Endothelial cell of umbilical vein (primary cell): ENCODE measurements at regions not wholly inside any gene's neighbourhood (a gene's known extent, or its start where the extent isn't known, plus 50 kb on each side); places are given as distances from the start of the nearest gene placed in this dataset.

ENCODE experiments used
- BruUV-seq: library from RNA; stranded (reverse); fragments of 400-500 nt; replicated peaks from 2 replicates; lab custom pipeline; 2021; lab: Mats Ljungman, UMichigan
- CTCF ChIA-PET: fragments of 300-600, 350-600 bp; sonication (Branson Sonifier 250); formaldehyde crosslinking; loops from one replicate; lab custom pipeline; 2021; ENCODE audit warnings: antibody characterized with exemption, inconsistent platforms; lab: Charles Lee
- POLR2A ChIA-PET: fragments of 300-600, 350-600 bp; sonication (Branson Sonifier 250); formaldehyde crosslinking; loops from one replicate; lab custom pipeline; 2021; ENCODE audit warnings: antibody characterized with exemption, inconsistent platforms; lab: Charles Lee
- DNase-seq: peaks from one replicate; pipeline ENCODE4 v3.0.0-alpha.2; 2011; ENCODE audit warnings: low read depth, low spot score
- FAIRE-seq: peaks from 2 replicates; lab custom pipeline; 2011; peaks lifted over from hg19 to GRCh38; lab: Jason Lieb, UNC
- H2AFZ ChIP-seq: 2 replicates; pipeline ENCODE4 v1.6.0; 2012; ENCODE audit warnings: low read depth, low read length, control low read depth, inconsistent platforms
- H3K27ac ChIP-seq: 2 replicates; pipeline ENCODE4 v1.5.1; 2011; ENCODE audit warnings: low read depth, mild to moderate bottlenecking, control low read depth, low read length, moderate library complexity; ENCODE audit not compliant: insufficient read depth
- H3K27me3 ChIP-seq, 2 experiments: 2 replicates each; pipeline versions ENCODE4 v1.6.0 to v1.6.1; 2011; ENCODE audit warnings: low read length in 2 of 2, mixed read lengths in 1 of 2; ENCODE audit not compliant: control insufficient read depth in 2 of 2, insufficient read depth in 2 of 2
- H3K36me3 ChIP-seq, 2 experiments: 2 replicates in 1 of 2; 3 replicates in 1 of 2; pipeline ENCODE4 v1.5.1; 2011; ENCODE audit warnings: low read length in 2 of 2, mild to moderate bottlenecking in 1 of 2, moderate library complexity in 1 of 2; ENCODE audit not compliant: control insufficient read depth in 2 of 2, insufficient read depth in 2 of 2; ENCODE audit errors: extremely low read depth in 1 of 2
- H3K4me1 ChIP-seq: 3 replicates; pipeline ENCODE4 v1.5.1; 2011; ENCODE audit warnings: mild to moderate bottlenecking, low read length; ENCODE audit not compliant: control insufficient read depth, insufficient read depth; ENCODE audit errors: extremely low read depth
- H3K4me2 ChIP-seq: 2 replicates; pipeline ENCODE4 v1.6.1; 2011; ENCODE audit warnings: low read length, control low read depth, mixed read lengths; ENCODE audit not compliant: insufficient read depth
- H3K4me3 ChIP-seq, 3 experiments: fragments of 200-600 bp in 1 of 3; sonication (generic), shearing (Covaris generic) in 1 of 3; replicated peaks in 1 of 3; 2 replicates each; pipeline ENCODE4 v1.5.1; 2011 to 2016; ENCODE audit warnings: control low read depth in 3 of 3, low read length in 3 of 3, mild to moderate bottlenecking in 2 of 3, inconsistent platforms in 1 of 3, low read depth in 1 of 3, moderate library complexity in 1 of 3; ENCODE audit not compliant: insufficient read depth in 1 of 3
- H3K79me2 ChIP-seq: 2 replicates; pipeline ENCODE4 v1.6.0; 2012; ENCODE audit warnings: low read length, inconsistent platforms; ENCODE audit not compliant: control insufficient read depth, insufficient read depth
- H3K9ac ChIP-seq: replicated peaks from 2 replicates; pipeline ENCODE3; 2011; ENCODE audit warnings: low read length, control low read depth; ENCODE audit not compliant: insufficient read depth; ENCODE audit errors: extremely low read depth
- H3K9me1 ChIP-seq: replicated peaks from 3 replicates; pipeline ENCODE4 v1.6.0; 2011; ENCODE audit warnings: mild to moderate bottlenecking, low read length; ENCODE audit not compliant: control insufficient read depth, insufficient read depth; ENCODE audit errors: extremely low read depth
- H3K9me3 ChIP-seq: replicated peaks from 2 replicates; pipeline ENCODE4 v1.5.1; 2012; ENCODE audit warnings: low read length, inconsistent platforms; ENCODE audit not compliant: control insufficient read depth, insufficient read depth
- H4K20me1 ChIP-seq: replicated peaks from 2 replicates; pipeline ENCODE3; 2011; ENCODE audit warnings: mild to moderate bottlenecking, low read length; ENCODE audit not compliant: control insufficient read depth, insufficient read depth; ENCODE audit errors: extremely low read depth
- CTCF ChIP-seq, 2 donors: IDR thresholded peaks; 1 replicate in 1 of 2; 2 replicates in 1 of 2; pipeline ENCODE4 v1.5.1; 2011; ENCODE audit warnings: low read length in 2 of 2, mild to moderate bottlenecking in 2 of 2, moderate library complexity in 2 of 2, control low read depth in 1 of 2, inconsistent platforms in 1 of 2, low read depth in 1 of 2; ENCODE audit not compliant: insufficient read depth in 1 of 2; ENCODE audit errors: extremely low read depth in 1 of 2
- FOS ChIP-seq: IDR thresholded peaks from 2 replicates; pipeline ENCODE4 v1.6.1; 2011; ENCODE audit warnings: mild to moderate bottlenecking, low read length, moderate library complexity, borderline replicate concordance; ENCODE audit not compliant: insufficient read depth
- GATA2 ChIP-seq: IDR thresholded peaks from 2 replicates; pipeline ENCODE4 v1.7.0; 2011; ENCODE audit warnings: low read depth, mild to moderate bottlenecking, moderate library complexity, mixed read lengths, low read length; ENCODE audit not compliant: insufficient read length, insufficient read depth
- POLR2A ChIP-seq: IDR thresholded peaks from 2 replicates; pipeline ENCODE4 v1.6.1; 2012; ENCODE audit warnings: low read depth, mild to moderate bottlenecking, control low read depth, low read length
- dilution Hi-C: fragments of 300-500 bp; cut with MboI; formaldehyde crosslinking; loops from one replicate; pipeline ENCODE4 v1.15.0; 2019; ENCODE audit warnings: low sequenced_read_pairs; ENCODE audit not compliant: extremely low pct_ligation_motif_present
- intact Hi-C: fragments of 100-400 bp; cut with micrococcal nuclease; formaldehyde crosslinking; loops from one replicate; pipeline ENCODE4 v1.10.0; 2022

GRCh38 chr2:144102386-144102785, 417.5 kb downstream of the ZEB2 start:
- no peaks in the 10 kb centered on the region for H3K27me3 ChIP-seq
- H3K4me3 ChIP-seq = no peak overlapping the region
- no peaks in the 10 kb centered on the region for H3K9me1 ChIP-seq
- no peak overlapping the region for H3K4me2 ChIP-seq
- no peak for FAIRE-seq
- H4K20me1 ChIP-seq = no peaks in the 10 kb centered on the region
- no peaks in the 10 kb centered on the region for H3K9me3 ChIP-seq
- TF ChIP-seq CTCF (IDR thresholded peaks at IDR 0.05; ENCODE audit: extremely low read depth in 1 of 2, insufficient read depth in 1 of 2, low read depth in 1 of 2, low read length in 2 of 2) = no peak
- no peak for TF ChIP-seq GATA2
- intact Hi-C loops = no loop called here
- ChIA-PET CTCF (no interaction called here), POLR2A (no interaction called here)
- BruUV-seq = no TSS peak
- no peak overlapping the region for H2AFZ ChIP-seq
- H3K27ac ChIP-seq = no peak overlapping the region
- no peak overlapping the region for H3K9ac ChIP-seq
- no peak for DNase-seq
- dilution Hi-C loops = no loop called here
- H3K79me2 ChIP-seq = no peaks in the 10 kb centered on the region
- no peaks in the 10 kb centered on the region for H3K36me3 ChIP-seq
- H3K4me1 ChIP-seq = peaks cover 14% of the 10 kb centered on the region

GRCh38 chr2:144099780-144100377, 420.0 kb downstream of the ZEB2 start:
- FAIRE-seq (no peak), DNase-seq (peak; percentile 73)
- H3K27me3 ChIP-seq = no peaks in the 10 kb centered on the region
- ChIA-PET CTCF (interaction anchor here (0.7 to 1.7 kb wide), 10 partner anchors 9 to 1653 kb away, joined by 3 to 6 read pairs (median 3); no protein-coding TSS in a partner anchor), POLR2A (no interaction called here)
- no peak overlapping the region for H3K9ac ChIP-seq
- H3K9me1 ChIP-seq = no peaks in the 10 kb centered on the region
- peak overlapping the region; percentile 48 for H2AFZ ChIP-seq
- H3K79me2 ChIP-seq = no peaks in the 10 kb centered on the region
- peaks cover 14% of the 10 kb centered on the region for H3K4me1 ChIP-seq
- no peaks in the 10 kb centered on the region for H3K36me3 ChIP-seq
- dilution Hi-C loops (no loop called here), intact Hi-C loops (loop anchor here (10.0 kb wide), 1 partner anchor 415 kb away; no protein-coding TSS in a partner anchor)
- TF ChIP-seq FOS = peak; percentile 54
- no peak for TF ChIP-seq POLR2A
- no peaks in the 10 kb centered on the region for H3K9me3 ChIP-seq
- no peaks in the 10 kb centered on the region for H4K20me1 ChIP-seq
- no TSS peak for BruUV-seq
- no peak overlapping the region for H3K4me3 ChIP-seq
- H3K4me2 ChIP-seq = no peak overlapping the region
- peak overlapping the region; percentile 34 for H3K27ac ChIP-seq
